Tibial artery (tissue), 4 donors: ENCODE measurements at regions not wholly inside any gene's neighbourhood (a gene's known extent, or its start where the extent isn't known, plus 50 kb on each side); places are given as distances from the start of the nearest gene placed in this dataset.
"Not testable (repeated sequence)": the region's sequence is repeated elsewhere in the genome, so short reads cannot be mapped to it uniquely, and the experiment has no call there.

Experiments used
- DNase-seq, 2 donors: peaks; one replicate each; pipeline ENCODE4 v3.0.0-alpha.2; 2019
- H3K27ac ChIP-seq, 2 donors: fragments of 200-600 bp; sonication (generic) in 1 of 2; 1 replicate in 1 of 2; 2 replicates in 1 of 2; pipeline ENCODE4 v1.5.1; 2018 to 2019; ENCODE audit warnings: mild to moderate bottlenecking in 1 of 2
- H3K27me3 ChIP-seq, 2 donors: fragments of 200-600 bp; sonication (generic) in 1 of 2; one replicate each; pipeline versions ENCODE4 v1.5.1 to v1.6.0; 2016 to 2019
- H3K36me3 ChIP-seq, 3 donors: fragments of 200-600 bp; sonication (generic) in 2 of 3; one replicate each; pipeline ENCODE4 v1.5.1; 2016 to 2019; ENCODE audit warnings: mild to moderate bottlenecking in 2 of 3
- H3K4me1 ChIP-seq, 4 donors: fragments of 200-600 bp; sonication (generic) in 2 of 4; 1 replicate in 3 of 4; 2 replicates in 1 of 4; pipeline ENCODE4 v1.5.1; 2016 to 2019
- H3K4me3 ChIP-seq, 2 donors: fragments of 200-600 bp; sonication (generic) in 1 of 2; 1 replicate in 1 of 2; 2 replicates in 1 of 2; pipeline ENCODE4 v1.5.1; 2018 to 2019; ENCODE audit warnings: mild to moderate bottlenecking in 2 of 2
- H3K9me3 ChIP-seq, 3 donors: fragments of 200-600 bp; sonication (generic) in 1 of 3; one replicate each; pipeline ENCODE4 v1.5.1; 2016 to 2019
- CTCF ChIP-seq, 2 experiments: fragments of 200-600 bp in 1 of 2; fragments of 450-650 bp in 1 of 2; IDR thresholded peaks; one replicate each; pipeline ENCODE4 v1.5.1; 2017 to 2019; ENCODE audit warnings: antibody characterized with exemption in 2 of 2, mild to moderate bottlenecking in 1 of 2, moderate library complexity in 1 of 2
- intact Hi-C: fragments of 100-400 bp; cut with DNase I; formaldehyde crosslinking; loops from one replicate; pipeline ENCODE4 v1.15.0; 2023; ENCODE audit warnings: low total_unique reads

DNA sequence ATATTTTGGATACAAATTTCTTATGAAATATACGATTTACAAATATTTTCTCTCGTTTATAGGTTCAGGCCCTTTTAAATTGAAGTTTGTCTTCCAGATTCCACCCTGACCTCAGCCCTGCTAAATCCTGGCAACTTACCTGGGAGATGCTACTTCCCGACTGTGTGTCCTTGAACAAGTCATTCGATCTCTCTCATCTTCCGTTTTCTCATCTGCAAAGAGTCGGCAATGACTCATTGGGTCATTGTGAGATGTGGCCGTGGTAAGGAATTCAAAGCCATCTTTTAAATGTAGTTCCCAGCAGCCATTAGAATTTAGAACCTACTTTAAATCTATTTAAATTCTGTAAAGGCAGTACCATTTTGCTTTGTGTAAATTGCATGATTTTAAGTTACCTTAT lies 72.5 kb downstream of the LHX2 start:
- no peak overlapping the region for H3K27ac ChIP-seq
- no peak overlapping the region for H3K4me3 ChIP-seq
- no peak for DNase-seq
- H3K9me3 ChIP-seq = peaks cover 0 to 22% (median 8%) of the 10 kb centered on the region in 3 donors
- H3K36me3 ChIP-seq = no peaks in the 10 kb centered on the region
- H3K27me3 ChIP-seq = peaks cover 0 to 6% of the 10 kb centered on the region in 2 donors
- peaks cover 0 to 5% (median under 1%) of the 10 kb centered on the region in 4 donors for H3K4me1 ChIP-seq
- TF ChIP-seq CTCF (IDR thresholded peaks at IDR 0.05) = no peak
- intact Hi-C loops = no loop called here

- Histone ChIP-seq H3K4me1 (no peaks in the 10 kb centered on the region), H3K4me3 (no peak overlapping the region), H3K9me3 (peaks cover 0 to 22% (median 8%) of the 10 kb centered on the region in 3 donors), H3K36me3 (no peaks in the 10 kb centered on the region), H3K27me3 (peaks cover 0 to 22% of the 10 kb centered on the region in 2 donors), H3K27ac (no peak overlapping the region)
- intact Hi-C loops = no loop called here
- TF ChIP-seq CTCF (IDR thresholded peaks at IDR 0.05) = no peak
- no peak for DNase-seq
Observed at GRCh38 chr9:124087226-124087625, 75.7 kb downstream of the LHX2 start.

- H3K4me1 ChIP-seq = no peaks in the 10 kb centered on the region
- peaks cover 0 to 22% (median 8%) of the 10 kb centered on the region in 3 donors for H3K9me3 ChIP-seq
- TF ChIP-seq CTCF (IDR thresholded peaks at IDR 0.05) = no peak
- no peak overlapping the region for H3K27ac ChIP-seq
- intact Hi-C loops = no loop called here
- no peak for DNase-seq
- no peaks in the 10 kb centered on the region for H3K36me3 ChIP-seq
- H3K4me3 ChIP-seq = no peak overlapping the region
- H3K27me3 ChIP-seq = peaks cover 0 to 27% of the 10 kb centered on the region in 2 donors
Observed at GRCh38 chr9:124088476-124088837, 76.9 kb downstream of the LHX2 start.

- H3K27ac ChIP-seq, DNase-seq, intact Hi-C loops, H3K4me3 ChIP-seq, H3K36me3 ChIP-seq, H3K4me1 ChIP-seq: not testable (repeated sequence)
- Histone ChIP-seq H3K27me3 (peaks cover 0 to 27% of the 10 kb centered on the region in 2 donors), H3K9me3 (peaks cover 0 to 22% (median 8%) of the 10 kb centered on the region in 3 donors)
Observed at GRCh38 chr9:124089631-124090488, 78.3 kb downstream of the LHX2 start.

DNA sequence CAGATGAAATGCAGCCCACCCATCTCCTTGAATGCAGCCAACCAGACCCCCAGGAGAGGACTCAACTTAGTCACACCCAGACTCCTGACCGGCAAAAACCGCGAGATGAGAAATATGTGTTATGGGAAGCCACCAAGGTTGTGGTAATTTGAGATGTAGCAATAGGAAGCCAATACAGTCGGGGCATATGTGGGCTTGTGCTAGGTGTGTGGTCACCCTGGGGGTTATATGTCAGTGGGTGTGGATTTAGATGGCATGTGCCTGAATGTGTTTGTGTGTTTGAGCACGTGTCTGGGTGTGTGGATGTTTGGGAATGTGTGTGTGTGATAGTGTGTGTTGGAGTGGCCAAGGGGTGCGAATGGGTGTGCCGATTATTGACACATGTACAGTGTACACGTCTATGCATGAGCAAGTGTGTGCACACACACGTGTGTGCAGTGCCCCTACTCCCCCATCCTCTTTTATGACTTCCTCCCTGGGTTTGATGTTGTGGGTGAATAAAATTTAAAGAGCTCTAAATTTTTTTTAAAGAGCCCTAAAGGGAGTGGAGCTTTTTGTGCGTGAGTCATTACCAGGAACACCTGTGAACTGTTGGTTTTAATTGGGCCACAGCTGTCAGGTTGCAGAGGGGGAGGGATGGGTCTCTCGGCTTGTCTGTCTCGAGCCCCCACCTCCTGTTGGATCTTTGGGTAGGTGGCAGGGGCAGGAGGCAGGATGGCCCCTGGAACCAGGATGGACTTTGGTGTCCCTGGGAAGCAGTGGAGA lies 86.8 kb downstream of the LHX2 start:
- H3K4me1 ChIP-seq = no peaks in the 10 kb centered on the region
- TF ChIP-seq CTCF (IDR thresholded peaks at IDR 0.05) = no peak
- intact Hi-C loops = no loop called here
- peaks cover 0 to 42% of the 10 kb centered on the region in 2 donors for H3K27me3 ChIP-seq
- no peaks in the 10 kb centered on the region for H3K9me3 ChIP-seq
- H3K27ac ChIP-seq = no peak overlapping the region
- DNase-seq = no peak
- H3K4me3 ChIP-seq = no peak overlapping the region
- H3K36me3 ChIP-seq = no peaks in the 10 kb centered on the region

DNA sequence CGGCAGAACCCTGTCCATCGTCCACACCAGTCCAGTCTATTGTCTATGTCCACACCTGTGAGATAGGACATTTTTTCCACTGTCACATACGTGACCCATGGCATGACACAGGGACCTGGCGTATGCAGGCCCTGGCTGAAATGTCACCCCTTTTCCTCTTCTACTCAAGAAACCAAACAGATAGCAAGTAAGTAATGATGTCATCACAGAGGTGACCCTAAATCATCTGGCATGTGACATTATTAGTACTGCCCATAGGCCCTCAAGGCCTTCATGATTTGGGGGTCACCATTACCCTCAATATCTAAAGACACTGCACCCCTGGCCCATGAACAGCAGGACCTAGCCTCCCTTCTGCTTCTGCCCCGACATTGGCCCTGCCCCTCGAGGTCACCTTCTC lies 88.3 kb downstream of the LHX2 start:
- H3K27ac ChIP-seq = no peak overlapping the region
- H3K4me3 ChIP-seq = no peak overlapping the region
- no peaks in the 10 kb centered on the region for H3K36me3 ChIP-seq
- no peaks in the 10 kb centered on the region for H3K9me3 ChIP-seq
- H3K4me1 ChIP-seq = no peaks in the 10 kb centered on the region
- no peak for TF ChIP-seq CTCF (IDR thresholded peaks at IDR 0.05)
- intact Hi-C loops = no loop called here
- no peak for DNase-seq
- peaks cover 0 to 42% of the 10 kb centered on the region in 2 donors for H3K27me3 ChIP-seq
